HG02610 (cell line): ENCODE measurements at regions not wholly inside any gene's neighbourhood (a gene's known extent, or its start where the extent isn't known, plus 50 kb on each side); places are given as distances from the start of the nearest gene placed in this dataset.

Experiments used
- ATAC-seq: cut with Tn5 transposase; IDR thresholded peaks from one replicate; pipeline ENCODE4 v1.9.1; 2021; ENCODE audit warnings: mild to moderate bottlenecking, moderate library complexity; ENCODE audit not compliant: unreplicated experiment

DNA sequence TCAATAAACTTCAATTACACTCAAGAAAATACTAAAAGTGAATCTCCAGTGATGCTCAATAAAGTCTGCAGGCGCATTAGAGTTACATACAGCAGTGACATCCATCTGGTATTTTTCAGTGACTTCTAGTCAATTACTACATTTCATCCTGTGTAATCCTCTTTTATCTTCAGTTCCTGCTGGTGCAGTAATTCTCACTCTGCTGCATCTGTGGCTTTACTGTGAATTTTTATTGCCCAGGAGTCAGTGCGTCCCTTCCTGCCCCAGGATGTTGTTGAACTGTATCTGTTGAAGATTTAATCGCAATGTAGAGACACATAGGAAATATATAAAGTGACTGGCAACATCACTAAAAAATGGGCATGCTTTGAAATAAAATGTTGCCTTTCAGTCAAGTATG is 196.3 kb upstream of the TMTC4 start:
- no peak for ATAC-seq

DNA sequence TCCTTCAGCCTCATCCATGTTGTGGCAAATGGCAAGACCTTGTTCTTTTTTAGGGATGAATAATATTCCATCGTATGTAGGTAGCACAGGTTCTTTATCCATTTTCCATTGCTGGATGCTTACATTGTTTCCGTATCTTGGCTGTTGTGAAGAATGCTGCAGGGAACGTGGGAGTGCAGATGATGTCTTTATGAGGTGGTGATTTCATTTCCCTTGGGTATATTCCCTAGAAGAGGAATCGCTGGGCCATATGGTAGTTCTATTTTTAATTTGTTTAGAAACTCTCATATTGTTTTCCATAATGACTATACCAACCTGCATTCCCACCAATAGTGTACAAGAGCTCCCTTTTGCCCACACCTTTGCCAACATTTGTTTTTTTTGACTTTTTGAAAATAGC is 186.3 kb upstream of the TMTC4 start:
- no peak for ATAC-seq

- ATAC-seq = no peak
These were observed 185.3 kb upstream of the TMTC4 start for GRCh38 chr13:100859861-100860260.

DNA sequence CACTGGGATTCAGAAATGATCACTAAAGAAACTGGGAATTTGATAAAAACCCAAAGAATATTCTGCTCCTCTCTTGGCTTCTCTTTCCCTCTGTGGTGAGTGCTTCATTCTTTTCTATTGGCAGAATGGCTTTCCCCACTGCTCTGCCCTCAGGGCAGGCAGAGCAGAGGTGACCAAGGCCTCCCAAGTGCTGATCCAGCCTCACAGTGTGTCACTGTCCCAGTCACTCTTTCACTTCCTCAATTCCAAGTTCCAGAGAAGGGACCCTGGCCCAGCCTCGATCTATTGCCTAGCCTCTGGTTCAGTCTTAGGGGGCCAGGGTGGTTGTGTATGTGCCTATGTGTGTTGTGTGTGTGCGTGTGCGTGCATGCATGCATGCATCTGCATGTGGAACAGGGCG is 180.6 kb upstream of the TMTC4 start:
- ATAC-seq = no peak

DNA sequence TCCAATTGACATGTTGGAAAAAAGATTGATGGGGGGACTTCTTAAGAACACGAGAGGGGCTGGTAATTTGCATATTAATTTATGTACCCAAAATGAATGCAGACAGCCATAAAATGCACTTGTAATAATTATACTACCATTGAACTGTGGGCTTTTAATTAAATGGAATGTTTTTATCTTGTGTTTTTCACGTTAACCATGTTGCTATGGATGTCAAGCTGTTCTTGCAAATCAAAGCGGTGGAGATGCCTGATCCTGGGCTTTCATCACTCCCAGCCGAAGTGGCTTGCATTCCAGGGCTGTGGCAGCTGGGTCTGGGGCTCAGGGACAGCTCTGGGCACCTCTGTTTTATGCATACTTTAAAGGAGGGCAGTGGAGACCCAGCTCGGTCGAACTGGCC is 179.4 kb upstream of the TMTC4 start:
- no peak for ATAC-seq

GRCh38 chr13:100853434-100853833 is 178.8 kb upstream of the TMTC4 start:
- ATAC-seq = no peak

GRCh38 chr13:100852146-100852545 is 177.6 kb upstream of the TMTC4 start:
- ATAC-seq = no peak

GRCh38 chr13:100848304-100848703 is 173.7 kb upstream of the TMTC4 start:
- no peak for ATAC-seq

DNA sequence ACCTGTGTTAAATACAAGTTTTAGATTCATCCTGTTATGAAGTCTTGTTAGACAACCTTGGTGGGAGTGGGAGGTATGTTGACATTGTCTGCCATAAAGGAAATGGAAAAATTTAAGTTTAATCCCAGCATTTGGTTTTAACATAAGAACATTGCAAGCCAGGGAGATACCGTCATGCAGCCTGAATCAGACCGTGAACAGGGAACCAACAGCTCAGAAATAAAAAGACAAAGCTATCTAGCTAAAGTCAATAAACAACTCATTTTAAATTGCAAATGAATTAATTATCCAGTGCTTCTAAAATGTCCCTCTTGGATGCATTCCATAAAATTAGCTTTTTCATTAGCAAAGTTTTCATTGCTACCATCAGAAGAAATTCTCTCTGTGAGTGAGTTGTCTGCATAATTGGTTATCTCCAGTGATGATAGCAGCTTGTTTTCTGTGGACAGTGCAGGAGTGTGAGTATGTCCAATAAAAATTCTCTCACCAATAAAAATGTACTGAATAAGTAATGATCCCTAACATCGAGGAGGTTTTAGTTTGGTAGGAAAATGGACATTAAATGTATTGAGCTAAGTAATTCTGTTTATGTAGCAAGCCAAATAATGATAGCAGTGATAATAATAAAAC is 170.6 kb upstream of the TMTC4 start:
- no peak for ATAC-seq

DNA sequence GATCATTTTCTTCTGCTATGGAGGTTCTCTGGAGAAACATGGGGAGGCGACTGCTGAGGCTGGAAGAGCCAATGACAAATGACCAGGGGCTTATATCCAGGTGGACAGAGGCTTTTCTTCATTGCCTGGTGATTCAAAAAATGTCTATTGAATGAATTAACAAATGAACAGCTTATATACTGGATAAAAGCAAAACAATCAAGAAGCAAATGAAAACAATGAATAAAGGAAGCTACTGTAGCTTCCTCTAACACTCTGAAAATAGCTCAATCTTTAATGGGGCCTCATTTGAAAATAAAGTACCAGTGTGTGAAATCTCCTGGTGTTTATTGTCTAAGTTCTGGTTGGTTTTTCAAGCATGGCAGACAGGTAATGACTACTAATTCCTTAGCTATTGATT is 167.5 kb upstream of the TMTC4 start:
- ATAC-seq = no peak

GRCh38 chr13:100838387-100838786 is 163.8 kb upstream of the TMTC4 start:
- no peak for ATAC-seq

DNA sequence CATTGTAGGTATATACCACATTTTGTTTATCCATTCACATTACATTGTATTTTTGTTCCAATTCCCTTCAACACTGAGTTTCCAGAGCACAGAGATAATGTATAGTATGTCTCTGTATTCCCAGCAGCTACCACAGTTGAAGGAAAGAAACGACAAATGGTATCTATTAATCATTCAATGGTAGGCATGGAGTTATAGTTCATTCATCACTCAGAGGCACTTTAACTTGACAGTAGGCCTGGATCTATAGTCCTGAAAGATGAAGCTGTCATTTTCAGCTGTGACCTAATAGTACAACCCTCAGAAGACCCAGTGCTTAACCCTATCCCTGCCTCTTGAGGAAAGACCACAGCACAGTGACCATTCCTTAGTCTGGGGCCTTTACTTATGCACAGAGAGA is 163.0 kb upstream of the TMTC4 start:
- no peak for ATAC-seq

DNA sequence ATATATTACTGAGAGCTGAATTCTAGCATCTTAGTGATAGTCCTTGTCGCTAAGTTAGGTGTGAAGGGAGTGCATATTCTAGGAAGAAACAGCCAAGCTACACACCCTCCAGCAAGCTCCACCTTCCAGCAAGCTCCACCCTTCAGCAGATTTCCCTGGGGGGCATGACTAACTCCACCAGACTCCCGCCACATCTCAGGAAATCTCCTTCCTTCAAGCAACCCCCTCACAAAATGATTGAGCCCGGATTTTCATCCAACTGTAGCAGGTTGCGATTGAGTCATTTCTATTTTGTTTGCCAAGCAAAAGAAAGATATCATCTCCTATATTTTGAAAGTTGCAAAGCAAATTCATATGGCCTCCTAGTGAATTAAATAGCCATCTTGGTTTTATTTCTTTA is 162.1 kb upstream of the TMTC4 start:
- no peak for ATAC-seq

- no peak for ATAC-seq
These were observed 161.1 kb upstream of the TMTC4 start for GRCh38 chr13:100835695-100836094.

DNA sequence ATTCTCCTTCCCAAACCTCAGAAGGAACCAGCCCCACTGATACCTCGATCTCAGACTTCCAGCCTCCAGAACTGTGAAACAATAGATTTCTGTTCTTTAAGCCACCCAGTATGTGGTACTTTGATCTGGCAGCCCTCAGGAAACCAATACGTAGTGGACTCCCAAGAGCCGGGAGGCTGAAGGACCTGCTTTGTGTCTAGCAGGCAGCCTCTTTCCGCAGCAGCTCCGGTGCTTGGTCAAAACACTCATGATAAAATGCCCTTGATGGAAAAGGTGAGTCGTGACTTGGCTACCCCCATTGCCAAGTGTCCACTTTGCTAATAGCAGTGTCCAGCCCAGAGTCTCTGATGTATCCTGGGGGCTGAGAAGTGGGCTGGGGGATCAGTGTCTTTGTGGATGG is 158.8 kb upstream of the TMTC4 start:
- no peak for ATAC-seq

DNA sequence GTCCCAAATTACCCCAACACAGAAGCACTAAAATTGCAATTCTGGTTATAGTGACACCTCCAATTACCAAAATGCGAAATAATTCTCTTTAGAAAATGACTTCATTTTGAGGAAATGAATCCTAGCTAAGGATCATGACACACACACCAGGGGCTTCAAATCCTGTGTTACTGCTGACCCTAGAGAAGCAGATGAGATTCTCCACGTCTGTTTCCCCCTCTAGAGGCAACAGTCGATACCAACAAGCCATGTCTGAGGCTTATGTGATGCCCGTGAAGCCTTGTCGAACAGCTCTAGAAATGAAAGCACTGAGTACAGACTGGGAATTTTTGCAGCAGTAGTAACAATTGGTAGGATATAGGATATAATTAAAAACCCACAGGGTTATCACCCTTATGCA is 153.6 kb upstream of the TMTC4 start:
- ATAC-seq = no peak

- ATAC-seq = no peak
These were observed 153.0 kb upstream of the TMTC4 start for GRCh38 chr13:100827489-100828176.

- no peak for ATAC-seq
These were observed 151.8 kb upstream of the TMTC4 start for GRCh38 chr13:100826441-100826840.

DNA sequence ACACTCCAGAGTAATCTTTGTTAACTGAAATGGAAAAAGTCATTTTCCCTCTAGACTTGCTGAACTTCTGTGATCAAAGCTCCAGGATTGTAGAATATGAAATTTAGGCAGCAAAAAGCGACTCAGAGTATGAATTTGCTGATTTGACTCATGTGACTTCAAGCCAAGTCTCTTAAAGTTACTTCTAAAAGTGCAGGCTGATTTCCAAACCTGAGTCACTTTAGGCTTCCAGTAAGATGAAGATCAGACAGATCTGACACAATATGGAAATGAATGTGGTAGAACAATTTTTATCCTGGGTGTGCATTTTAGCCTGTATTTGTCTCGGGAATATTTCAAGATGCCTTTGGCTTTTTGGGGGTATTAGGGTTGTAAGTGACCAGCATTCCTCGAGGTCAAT is 151.0 kb upstream of the TMTC4 start:
- no peak for ATAC-seq

DNA sequence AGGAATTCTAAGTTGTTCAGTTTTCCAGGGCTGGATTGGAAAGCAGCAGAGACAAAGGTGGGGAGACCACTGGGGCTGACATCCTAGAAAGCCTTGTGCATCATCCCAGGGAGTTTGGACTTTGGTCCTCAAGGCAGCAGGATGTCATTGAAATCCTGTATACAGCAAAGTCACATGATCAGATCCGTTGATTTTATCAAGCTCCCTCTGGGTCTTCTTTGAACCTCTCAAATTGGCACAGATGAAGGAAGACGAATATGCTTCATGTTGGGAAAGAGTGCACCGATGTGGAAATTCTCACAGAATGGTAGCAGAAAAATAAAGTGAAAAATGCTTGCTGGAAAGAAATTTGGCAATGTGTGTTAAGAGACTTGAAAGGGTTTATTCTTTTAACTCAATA is 149.8 kb upstream of the TMTC4 start:
- ATAC-seq = no peak

DNA sequence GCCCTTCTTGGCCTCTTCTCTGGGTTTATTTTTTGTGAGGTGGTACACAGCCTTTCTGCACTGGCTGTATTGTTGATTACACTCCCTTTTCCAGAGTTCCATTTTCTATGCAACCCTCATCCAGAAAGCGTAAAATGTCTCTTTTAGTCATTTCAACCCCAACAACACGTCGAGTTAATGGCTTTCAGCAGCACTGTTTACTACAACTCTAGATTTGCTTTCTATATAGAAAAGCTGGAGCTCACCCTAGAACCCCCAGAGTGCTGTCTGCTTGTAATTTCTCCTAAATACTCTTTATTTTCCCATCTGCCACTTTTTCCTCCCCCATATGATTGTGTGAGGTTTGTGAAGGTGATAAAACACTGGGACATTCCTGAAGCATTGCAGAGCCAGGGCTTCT is 148.9 kb upstream of the TMTC4 start:
- no peak for ATAC-seq

- no peak for ATAC-seq
These were observed 148.4 kb upstream of the TMTC4 start for GRCh38 chr13:100822871-100823443.

DNA sequence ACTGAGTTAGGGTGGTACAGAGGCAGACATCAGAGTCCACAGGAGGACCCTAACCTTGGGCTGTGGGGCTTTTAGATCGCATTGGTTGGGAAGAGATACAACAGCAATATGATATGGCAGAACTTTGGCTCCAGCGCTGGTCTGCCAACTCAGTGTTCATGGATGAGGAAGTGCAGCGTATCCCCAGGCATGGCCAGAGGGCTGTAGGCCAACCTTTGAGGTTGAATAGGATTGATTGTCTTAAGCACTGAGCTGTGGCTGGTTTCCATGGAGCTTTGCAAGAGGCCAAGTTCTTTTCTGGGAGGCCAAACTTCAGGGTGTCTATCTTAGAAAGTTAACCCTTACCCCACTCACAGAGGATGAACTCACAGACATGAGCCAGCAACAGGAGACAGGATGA is 144.1 kb upstream of the TMTC4 start:
- no peak for ATAC-seq
